ENCODE measurements at regions not wholly inside any gene's neighbourhood (a gene's known extent, or its start where the extent isn't known, plus 50 kb on each side); places are given as distances from the start of the nearest gene placed in this dataset.

- no peak overlapping the region for H3K4me3 ChIP-seq (replicated peaks; ENCODE audit: insufficient read depth, low read length)
- TF ChIP-seq POLR2AphosphoS5 (IDR thresholded peaks at IDR 0.05; ENCODE audit: low read depth), result no peak
- no peak for TF ChIP-seq CTCF (IDR thresholded peaks at IDR 0.05; ENCODE audit: insufficient read depth, low read length)
- no peak for TF ChIP-seq SPI1 (IDR thresholded peaks at IDR 0.05; ENCODE audit: borderline replicate concordance, low read depth)
- TF ChIP-seq GABPA (IDR thresholded peaks at IDR 0.05; ENCODE audit: low read depth), result no peak
- no peak for TF ChIP-seq REST (IDR thresholded peaks at IDR 0.05; ENCODE audit: insufficient replicate concordance, low read depth)
- no peaks in the 10 kb centered on the region for H3K27me3 ChIP-seq (ENCODE audit: insufficient read depth, poor library complexity, severe bottlenecking)
- H3K27ac ChIP-seq (replicated peaks), result no peak overlapping the region
- no peak for DNase-seq (ENCODE audit: low read depth in 1 of 2, low spot score in 1 of 2)
These were observed 230.1 kb downstream of the UBE3A start for GRCh38 chr15:25208735-25209134.

GRCh38 chr15:25220834-25221233 lies 218.0 kb downstream of the UBE3A start:
- Histone ChIP-seq H3K4me3 (replicated peaks; ENCODE audit: insufficient read depth, low read length) (no peak overlapping the region), H3K27me3 (ENCODE audit: insufficient read depth, poor library complexity, severe bottlenecking) (no peaks in the 10 kb centered on the region), H3K27ac (replicated peaks) (no peak overlapping the region)
- DNase-seq (ENCODE audit: low read depth in 1 of 2, low spot score in 1 of 2), result no peak
- TF ChIP-seq SPI1 (IDR thresholded peaks at IDR 0.05; ENCODE audit: borderline replicate concordance, low read depth) (no peak), CTCF (IDR thresholded peaks at IDR 0.05; ENCODE audit: insufficient read depth, low read length) (no peak), REST (IDR thresholded peaks at IDR 0.05; ENCODE audit: insufficient replicate concordance, low read depth) (no peak), GABPA (IDR thresholded peaks at IDR 0.05; ENCODE audit: low read depth) (no peak), POLR2AphosphoS5 (IDR thresholded peaks at IDR 0.05; ENCODE audit: low read depth) (no peak)

- DNase-seq (ENCODE audit: low read depth in 1 of 2, low spot score in 1 of 2), result no peak
- Histone ChIP-seq H3K27me3 (ENCODE audit: insufficient read depth, poor library complexity, severe bottlenecking) (no peaks in the 10 kb centered on the region), H3K4me3 (replicated peaks; ENCODE audit: insufficient read depth, low read length) (no peak overlapping the region), H3K27ac (replicated peaks) (no peak overlapping the region)
- TF ChIP-seq GABPA (IDR thresholded peaks at IDR 0.05; ENCODE audit: low read depth) (no peak), CTCF (IDR thresholded peaks at IDR 0.05; ENCODE audit: insufficient read depth, low read length) (no peak), POLR2AphosphoS5 (IDR thresholded peaks at IDR 0.05; ENCODE audit: low read depth) (no peak), SPI1 (IDR thresholded peaks at IDR 0.05; ENCODE audit: borderline replicate concordance, low read depth) (no peak), REST (IDR thresholded peaks at IDR 0.05; ENCODE audit: insufficient replicate concordance, low read depth) (no peak)
These were observed 214.4 kb downstream of the UBE3A start for GRCh38 chr15:25224396-25224795.

Measured in HL-60 (cell line).